HT1080 (cell line): ENCODE measurements at regions not wholly inside any gene's neighbourhood (a gene's known extent, or its start where the extent isn't known, plus 50 kb on each side); places are given as distances from the start of the nearest gene placed in this dataset.

Experiments
- DNase-seq: peaks from one replicate; pipeline ENCODE4 v3.0.0-alpha.2; 2015; ENCODE audit warnings: low read depth

DNA sequence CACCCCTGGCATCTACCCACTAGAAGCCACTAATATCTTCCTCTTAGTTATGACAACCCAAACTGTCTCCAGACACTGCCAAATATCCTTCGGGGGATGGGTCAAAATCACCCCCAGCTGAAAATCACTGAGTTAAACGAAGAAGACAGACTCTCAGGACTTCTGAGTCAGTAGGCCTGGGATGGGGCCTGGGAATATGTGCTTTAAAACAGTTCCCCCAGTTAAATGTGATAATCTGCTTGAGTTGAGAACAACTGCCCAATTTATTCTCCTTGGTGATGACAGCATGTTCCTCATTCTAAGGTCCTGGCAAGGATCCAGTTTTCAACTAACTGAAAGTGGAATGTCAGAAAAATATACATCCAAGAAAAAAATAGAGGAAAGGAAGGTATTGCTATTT lies 52.4 kb downstream of the CBLL2 start:
- no peak for DNase-seq

DNA sequence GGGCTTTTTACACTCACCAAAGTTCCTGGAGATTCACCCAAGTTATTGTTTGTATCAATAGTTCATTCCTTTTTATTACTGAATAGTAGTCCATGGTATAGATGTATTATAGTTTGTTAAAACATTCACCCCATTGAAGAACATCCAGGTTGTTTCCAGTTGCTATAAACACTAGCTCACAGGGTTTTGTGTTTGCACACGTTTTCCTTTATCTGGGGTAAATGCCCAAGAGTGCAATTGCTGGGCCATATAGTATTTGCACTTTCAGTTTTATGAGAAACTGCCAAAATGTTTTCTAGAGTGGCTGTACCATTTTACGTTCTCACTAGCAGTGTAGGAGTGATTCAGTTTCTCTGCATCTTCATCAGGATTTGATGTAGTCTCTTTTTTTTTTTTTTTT lies 57.1 kb downstream of the CBLL2 start:
- DNase-seq: no peak

DNA sequence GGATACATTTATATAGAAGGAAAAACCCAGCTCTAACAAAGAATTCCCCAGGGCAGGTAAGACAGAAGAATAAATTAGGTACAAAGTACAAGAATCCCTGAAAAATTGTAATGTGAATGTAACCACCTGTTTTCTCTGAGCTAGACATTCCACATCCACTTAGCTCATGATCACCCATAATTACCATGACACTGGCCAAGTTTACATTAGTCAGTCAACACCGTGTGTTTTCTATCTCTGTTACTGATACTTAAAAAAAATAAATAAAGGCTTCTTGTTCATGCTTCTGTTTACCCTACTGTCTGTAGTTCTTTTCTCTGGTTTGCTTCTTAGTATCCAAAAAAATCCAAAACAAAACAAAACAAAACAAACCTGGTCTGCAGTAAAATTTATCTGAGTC lies 66.0 kb downstream of the CBLL2 start:
- no peak for DNase-seq

DNA sequence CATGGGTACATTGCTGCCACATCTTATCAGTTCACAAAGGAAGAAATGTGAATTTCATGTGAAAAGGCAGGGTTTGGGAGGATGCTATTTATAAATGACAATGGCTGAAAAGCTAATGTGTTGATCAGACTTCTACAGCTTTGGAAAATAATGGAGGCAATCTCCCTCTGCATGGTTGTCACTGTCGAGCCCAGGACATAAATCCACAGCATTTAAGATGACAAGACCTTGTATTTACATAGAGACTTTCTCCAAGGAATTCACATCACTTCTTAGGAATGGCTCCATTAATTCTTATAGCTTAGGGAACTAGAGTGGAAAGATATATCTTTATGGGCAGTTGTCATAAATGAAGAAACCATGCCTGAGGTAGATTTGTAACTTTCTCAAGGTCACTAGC lies 66.7 kb downstream of the CBLL2 start:
- no peak for DNase-seq

DNA sequence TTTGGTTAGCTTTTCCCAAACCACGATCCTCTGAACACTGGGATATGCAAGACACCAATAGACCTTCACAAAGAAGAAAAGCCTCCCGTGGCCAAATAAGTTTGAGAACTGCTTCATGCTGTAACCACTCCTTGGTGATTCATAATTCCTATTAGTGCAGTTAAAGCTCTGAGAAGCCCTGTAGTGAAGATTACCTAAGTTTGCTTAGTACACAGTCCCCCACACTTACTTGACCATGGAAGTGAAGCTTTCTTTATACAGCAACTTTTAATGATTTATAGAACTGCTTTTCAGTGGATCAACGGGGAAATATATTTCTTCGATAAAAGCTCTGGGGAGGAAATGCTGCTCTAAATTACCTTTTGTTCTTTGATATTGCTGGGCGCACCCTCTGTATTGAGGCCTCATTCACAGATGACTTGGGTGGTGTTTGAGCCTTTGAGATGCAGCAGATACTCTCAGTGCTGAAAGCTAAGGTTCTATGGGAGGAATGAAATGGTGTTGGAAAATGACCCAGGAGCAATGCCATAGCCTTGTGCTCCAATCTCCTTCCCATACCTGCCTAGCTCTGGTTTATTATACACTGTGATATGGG lies 67.4 kb downstream of the CBLL2 start:
- DNase-seq: no peak

DNA sequence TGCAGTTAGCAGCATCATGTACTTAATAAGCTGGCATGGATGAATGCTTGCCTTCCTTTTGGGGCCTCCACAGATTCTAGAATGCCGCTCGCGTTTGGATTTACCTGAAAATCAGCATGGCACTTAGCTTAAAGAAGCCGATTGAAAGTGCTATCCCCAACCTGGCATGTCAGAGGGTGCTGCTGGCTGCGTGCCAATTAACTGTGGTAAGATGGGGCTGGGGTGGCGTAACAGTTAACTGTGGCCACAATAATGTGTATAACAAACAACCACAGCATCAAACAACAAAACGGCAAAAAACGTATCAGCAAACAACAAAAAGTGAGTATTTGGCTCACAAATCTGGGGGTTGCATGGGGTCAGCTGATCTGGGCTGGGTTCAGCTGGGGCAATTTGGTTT lies 70.5 kb downstream of the CBLL2 start:
- DNase-seq: no peak

DNA sequence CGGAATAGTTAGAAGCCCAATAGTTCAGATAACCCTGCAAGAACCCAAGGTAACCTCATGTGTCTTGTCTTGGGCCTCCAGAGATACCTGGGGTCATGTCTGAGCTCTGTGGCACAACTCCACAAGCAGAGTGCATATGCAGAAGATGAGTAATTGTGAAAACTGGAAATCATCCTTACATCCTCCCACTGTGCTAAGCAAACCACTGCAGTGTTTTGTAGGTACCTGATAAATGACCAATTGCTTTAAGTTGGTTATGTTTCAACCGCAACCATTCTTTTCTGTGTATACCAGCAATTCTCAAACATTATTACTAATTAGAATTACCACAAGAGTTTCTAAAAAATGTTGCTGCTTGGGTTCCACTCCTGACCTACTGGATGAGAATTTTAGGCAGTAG lies 73.2 kb downstream of the CBLL2 start:
- DNase-seq: peak; percentile 65

DNA sequence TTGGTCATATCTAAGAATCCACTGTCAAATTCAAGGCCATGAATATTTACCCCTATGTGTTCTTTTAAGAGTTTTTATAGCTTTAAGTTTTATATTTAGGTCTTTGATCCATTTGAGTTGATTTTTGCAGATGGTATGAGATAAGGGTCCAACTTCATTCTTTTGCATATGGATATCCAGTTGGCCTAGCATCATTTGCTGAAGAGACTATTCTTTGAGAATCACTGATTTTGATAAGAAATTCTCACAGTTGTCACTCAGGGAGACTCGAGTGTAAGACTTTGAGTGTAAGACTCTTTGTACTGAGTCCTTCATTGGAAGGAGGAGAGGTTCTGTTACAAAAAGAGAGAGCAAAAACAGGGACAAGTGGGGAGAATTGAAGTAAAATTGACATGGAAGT lies 74.8 kb downstream of the CBLL2 start:
- DNase-seq: no peak

DNA sequence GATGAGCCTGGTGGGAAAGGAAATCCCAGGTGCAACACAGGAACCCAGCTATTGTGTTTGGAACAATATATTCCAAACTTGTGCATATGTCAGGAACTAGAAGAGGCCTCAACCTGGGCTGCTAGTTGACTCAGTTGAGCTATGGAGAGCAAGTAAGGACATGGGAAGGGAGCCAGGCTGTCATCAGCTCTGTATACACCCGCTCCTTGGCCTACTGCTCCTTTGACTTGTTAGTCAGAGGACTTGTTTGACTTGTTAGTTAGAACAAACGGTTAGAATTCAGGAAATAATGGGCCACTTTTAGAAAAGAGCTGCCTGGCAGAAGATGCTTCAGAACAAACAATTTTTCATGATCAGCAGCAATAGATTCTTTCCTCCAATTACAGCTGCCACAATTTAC lies 76.4 kb downstream of the CBLL2 start:
- DNase-seq: no peak

DNA sequence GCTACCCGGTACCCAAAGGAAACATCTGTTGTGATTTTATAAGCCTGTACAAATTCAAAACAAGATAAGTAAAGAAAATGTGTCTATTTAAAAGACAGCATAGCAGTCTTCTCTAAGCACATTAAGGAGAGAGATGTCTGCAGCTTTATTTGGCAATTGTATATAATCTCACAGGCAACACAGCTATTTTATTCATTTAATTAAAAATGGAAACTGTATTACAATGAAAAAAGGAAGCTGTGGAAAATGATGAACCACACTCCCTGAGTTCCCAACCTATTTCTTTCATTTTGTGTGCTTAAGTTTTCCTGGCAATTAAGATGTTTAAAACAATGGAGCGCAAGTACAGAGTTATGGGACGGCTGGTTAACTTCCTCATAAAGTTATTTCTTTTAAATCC lies 78.4 kb downstream of the CBLL2 start:
- DNase-seq: no peak

DNA sequence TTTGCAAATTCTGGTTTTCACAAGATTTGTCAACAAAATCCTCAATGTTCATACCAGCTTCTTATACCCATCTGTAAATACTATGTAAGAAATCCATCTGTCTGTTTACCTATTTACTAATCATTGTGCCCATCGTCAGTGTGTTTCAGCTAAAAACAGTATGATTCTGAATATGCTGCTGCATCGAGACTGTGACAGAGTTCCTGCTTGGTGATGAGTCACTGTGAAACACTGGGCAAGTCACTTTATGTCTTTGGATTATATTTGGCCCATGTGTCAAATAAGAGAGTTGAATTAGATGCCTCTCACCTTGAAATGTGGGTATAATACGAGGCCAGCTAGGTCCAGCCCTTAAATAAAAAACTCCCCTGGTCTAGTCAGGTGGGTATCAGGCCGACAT lies 79.3 kb downstream of the CBLL2 start:
- no peak for DNase-seq

DNA sequence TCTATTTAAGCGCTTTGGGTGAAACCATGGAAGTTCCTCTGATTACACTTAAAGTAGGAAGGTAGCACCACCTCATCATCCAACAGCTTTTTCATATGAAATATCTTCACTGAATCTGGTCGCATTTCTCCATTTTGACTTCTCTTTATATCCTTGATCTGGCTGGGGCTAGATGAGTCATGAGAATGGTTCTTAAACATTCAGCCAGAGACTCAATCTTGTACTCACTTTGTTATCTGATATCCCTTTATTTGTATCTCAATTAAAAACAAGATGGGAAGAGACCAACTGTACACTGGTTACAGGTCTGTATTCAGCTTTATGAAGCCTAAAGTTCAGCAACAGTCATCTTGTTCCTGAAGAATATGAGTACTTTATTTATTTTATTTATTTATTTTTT lies 84.9 kb downstream of the CBLL2 start:
- DNase-seq: peak; percentile 7

DNA sequence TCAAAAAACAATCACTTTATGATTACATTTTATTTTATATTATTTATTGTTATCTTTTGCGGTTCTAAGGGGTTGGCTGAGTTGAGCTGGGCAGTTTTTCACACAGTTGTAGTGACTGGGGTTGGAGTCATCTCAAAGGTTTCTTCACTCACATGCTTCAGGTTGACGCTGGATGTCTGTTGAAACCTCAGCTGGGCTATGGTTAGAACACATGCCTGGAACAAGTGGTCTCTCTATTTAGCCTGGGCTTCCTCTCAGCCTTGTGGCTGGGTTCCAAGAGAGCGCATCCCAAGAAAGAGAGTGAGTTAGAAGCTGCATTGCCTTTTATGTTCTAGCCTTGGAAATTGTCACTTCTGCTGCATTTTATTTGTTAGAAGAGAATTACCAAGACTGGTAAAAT lies 87.4 kb downstream of the CBLL2 start:
- DNase-seq: no peak

DNA sequence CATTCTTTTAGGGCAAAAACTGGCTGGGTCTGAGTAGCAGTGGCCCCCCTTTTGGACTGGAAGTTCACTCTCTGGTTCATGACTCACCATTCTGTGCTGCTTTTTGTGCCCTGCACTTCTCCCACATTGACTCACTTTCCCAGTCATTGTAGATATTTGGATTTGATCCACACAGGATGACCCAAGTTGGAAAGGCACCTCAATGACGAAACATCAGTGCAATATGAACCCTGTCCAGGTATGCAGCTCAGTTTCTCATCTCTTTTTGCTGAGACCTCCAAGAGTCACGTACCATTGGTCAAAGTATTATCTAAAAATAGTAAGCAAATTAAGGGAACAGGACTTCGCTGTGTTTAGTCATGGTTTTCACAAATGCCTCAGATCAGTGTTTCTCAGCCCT lies 92.7 kb downstream of the CBLL2 start:
- peak; percentile 95 for DNase-seq

DNA sequence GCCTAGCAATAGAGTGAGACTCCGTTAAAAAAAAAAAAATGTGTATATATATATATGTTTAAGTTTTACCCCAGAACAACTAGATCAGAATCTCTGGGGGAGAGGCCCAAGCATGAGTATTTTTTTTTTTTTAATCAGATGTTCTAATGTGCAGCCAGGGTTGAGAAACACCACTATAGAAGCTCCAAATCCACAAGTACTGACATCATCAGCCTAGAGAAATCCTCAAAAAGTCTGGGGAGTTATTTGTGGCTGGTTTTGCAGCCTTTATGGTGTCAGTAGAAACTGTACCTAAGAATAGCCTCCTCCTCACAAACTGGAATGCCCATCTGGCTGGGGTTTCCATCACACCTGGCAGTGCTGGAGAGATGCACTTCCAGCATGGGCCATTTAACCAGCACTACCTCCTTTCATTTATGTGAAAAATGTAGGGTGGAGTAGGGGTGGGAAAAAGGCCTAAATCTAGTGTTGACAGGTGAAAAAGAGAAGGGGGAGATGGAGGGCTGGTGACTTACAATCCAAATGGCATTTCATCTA lies 93.5 kb downstream of the CBLL2 start:
- DNase-seq: no peak

DNA sequence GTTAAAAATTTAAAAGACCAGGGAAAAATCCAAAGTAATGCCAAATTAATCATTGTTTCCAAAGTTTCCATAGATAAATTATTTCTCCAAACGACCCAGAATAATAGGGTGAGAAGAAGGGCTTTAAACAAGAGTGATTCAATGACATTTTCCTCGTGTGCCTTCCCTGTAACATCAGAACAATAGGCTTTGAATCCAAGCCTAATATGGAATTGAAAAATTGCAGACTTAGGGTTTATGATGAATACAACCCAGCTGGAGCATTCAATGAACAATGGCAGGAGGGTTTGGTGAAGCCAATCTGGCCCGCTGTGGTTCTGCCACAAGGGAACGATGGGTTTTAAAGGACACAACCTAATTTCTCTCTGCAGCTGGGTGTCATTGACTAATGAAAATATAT lies 94.2 kb downstream of the CBLL2 start:
- DNase-seq: no peak

DNA sequence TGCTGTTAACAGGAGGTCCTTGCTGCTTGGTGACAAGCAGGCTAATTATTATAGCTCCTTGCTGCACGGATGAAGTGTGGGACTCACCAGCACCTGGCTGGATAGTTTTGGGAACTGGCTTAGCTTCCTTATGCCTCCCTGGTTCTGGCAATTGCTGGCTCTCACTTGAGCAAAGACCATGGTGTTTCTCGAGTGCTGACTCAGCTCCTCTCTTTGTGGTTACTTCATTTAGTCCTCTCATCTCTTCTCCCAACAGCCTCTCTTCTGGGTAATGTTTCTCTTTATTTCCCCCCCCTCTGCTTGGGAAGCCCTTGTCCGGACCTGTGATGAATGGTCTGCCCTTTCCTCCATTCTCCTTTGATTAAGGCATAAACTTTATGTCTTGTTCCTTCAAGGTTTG lies 100.4 kb downstream of the CBLL2 start:
- no peak for DNase-seq

DNA sequence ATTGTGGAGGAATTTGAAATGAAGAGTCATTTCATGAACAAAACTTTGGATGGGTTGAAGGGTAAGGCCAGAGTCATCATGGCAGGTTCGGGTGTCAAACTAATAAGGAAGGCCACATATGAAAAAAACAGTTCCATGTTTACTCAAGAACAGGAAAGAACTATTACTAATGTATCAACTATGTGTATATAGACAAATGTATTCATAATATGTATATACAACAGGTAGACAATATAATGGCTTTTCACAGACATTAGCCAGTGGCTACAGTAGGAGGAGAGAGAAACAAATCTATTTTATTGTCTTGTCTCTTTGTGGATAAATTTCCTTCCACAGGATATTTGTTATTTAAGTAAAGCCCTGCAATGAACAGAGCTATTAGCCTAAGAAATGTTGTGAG lies 101.1 kb downstream of the CBLL2 start:
- no peak for DNase-seq

DNA sequence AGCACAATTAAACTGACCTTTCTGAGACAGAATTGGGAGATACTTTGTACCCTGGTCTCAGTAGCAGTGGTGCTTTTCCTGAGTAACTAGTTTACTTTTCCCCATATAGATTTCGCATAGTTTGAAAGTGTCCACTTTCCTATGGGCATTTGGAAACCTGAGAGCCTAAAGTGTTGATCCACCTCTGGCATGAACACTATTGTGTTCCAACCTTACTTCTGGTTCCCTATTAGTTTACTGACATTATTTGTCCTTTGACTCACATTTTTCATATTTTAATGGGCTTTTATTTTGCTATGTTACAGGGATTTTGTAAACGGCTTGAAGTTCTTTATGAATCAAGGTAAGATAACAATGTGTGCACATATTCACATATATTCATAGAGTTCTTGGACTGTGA lies 103.7 kb downstream of the CBLL2 start:
- no peak for DNase-seq

DNA sequence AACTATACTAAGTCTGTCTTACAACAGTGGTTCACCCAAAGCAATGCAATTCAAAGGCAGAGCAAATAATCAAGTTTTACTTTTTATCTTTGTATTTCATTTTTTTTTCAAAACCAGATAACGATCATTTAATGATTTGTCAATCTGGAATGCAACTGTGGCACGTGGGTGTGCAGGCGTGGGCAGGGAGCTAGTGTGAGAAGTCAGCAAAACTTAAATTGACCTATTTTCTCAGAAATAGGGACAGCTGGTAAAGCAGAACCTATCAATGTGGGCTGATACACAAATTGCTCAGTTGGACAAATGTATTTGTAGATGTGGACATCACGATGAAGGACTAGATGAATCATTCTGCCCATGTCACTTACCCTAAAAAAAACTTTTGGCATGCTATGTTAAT lies 105.6 kb downstream of the CBLL2 start:
- no peak for DNase-seq

DNA sequence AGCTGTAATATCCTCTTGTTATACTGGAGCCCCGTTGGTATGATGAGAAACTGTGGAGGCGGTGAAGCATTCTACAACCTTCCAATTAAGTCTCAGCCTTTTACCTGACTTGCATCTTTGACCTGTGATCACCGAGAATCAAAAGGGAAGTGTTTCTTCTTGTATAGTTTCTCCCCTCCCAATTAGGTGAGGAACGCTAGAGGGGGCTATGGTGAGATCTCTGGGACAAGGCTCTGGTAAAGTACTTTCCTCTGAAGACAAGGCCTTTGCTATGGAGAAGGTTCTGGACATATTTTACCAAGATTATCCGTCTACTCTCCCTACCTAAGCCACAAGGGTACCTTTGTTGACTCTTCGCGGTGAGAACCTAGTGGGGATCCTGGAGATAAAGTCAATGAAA lies 111.3 kb downstream of the CBLL2 start:
- no peak for DNase-seq

DNA sequence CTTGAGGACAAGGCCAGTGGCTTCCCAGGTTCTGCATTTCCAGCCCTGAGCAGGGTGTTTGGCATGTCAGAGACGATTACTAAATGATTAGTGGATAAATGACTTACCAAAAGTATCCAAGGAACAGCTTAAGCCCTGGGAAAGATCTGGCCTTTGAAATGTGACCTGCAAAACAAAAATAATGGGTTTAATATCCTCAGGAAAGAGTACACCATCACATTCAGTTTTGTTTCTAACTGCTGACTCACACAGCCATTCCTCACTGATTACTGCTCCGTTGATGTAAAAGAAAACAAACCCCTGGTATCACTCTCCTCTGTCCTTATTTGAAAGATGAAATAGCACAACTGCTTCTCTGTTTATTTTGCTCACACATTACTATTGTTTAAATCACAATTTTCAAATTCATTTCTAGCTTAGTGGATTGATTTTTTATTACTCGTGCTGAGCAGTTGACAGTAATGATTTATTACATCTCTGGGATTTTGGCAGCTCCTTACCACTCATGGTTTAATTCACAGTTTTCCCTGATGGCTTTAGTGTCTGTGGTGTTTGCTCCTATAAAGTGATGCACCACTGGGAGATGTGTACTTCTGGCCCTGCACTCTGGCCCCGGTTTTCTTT lies 117.0 kb downstream of the CBLL2 start:
- DNase-seq: peak; percentile 83

DNA sequence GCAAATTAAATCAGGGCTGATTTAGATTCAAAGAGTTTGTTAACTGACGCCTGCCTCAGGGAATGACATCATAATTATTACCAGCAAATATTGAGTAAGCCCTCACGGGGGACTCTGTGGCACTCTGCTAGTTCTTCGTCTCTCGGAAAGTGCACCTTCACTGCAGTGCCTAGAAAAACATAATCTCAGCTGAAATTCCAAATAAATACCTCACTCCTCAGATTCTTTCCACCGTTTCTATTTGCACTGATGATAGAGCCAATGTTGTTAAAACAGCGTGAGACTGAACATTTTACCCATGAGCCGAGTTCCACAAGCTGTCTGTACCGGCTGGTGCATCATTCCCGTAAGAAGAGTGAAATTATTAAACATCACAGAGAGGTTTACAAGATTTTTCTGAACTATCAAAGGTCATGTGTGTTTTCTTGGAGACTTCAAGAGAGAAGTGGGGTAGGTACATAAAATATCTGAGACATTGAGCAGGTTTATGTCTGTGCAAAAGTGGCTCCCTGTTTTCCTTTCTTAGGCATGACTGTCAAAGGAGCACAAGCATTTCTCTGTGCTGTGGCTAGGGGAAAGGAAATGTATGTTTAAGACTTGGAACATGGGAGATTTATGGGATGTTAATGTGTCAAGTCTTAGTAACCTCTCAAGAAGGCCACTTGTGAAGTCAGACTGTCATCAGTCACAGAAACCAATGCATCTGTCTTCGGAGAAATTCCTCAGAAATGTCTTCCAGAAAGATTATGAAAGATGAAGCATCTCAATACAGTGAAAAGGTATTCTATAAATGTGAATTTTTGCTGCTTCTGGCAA lies 119.6 kb downstream of the CBLL2 start:
- DNase-seq: no peak
